ENCODE measurements at regions not wholly inside any gene's neighbourhood (a gene's known extent, or its start where the extent isn't known, plus 50 kb on each side); places are given as distances from the start of the nearest gene placed in this dataset.

DNA sequence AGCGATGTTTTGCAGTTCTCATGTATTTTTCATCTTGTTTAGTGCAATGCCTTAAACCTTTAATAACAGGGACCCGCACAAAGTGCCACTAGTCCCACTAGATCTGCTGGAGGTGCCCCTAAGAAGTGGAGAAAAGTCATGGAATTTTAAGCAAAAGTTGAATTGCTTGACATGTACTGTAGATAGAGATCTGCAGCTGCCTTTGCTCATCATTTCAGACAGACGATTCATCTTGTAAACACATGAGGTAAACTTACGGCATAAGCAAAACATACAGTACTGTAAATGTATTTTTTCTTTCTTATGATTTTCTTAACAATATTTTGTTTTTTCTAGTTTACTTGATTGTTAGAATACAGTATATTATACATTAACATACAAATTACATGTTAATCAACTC is 295.6 kb downstream of the CASP12 start:
- TF ChIP-seq, protein P1, sequence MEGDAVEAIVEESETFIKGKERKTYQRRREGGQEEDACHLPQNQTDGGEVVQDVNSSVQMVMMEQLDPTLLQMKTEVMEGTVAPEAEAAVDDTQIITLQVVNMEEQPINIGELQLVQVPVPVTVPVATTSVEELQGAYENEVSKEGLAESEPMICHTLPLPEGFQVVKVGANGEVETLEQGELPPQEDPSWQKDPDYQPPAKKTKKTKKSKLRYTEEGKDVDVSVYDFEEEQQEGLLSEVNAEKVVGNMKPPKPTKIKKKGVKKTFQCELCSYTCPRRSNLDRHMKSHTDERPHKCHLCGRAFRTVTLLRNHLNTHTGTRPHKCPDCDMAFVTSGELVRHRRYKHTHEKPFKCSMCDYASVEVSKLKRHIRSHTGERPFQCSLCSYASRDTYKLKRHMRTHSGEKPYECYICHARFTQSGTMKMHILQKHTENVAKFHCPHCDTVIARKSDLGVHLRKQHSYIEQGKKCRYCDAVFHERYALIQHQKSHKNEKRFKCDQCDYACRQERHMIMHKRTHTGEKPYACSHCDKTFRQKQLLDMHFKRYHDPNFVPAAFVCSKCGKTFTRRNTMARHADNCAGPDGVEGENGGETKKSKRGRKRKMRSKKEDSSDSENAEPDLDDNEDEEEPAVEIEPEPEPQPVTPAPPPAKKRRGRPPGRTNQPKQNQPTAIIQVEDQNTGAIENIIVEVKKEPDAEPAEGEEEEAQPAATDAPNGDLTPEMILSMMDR (conservative IDR thresholded peaks at IDR 0.05 in 1 of 2, IDR thresholded peaks at IDR 0.05 in 1 of 2; ENCODE audit: extremely low read depth in 1 of 2, insufficient read depth in 1 of 2, low read depth in 1 of 2, low read length in 2 of 2): no peak
- TF ChIP-seq EZH2 (IDR thresholded peaks at IDR 0.05; ENCODE audit: borderline replicate concordance, low read length): no peak
